Thymus (tissue), 11 donors: ENCODE measurements at regions not wholly inside any gene's neighbourhood (a gene's known extent, or its start where the extent isn't known, plus 50 kb on each side); places are given as distances from the start of the nearest gene placed in this dataset.
A peak's percentile ranks its signal among the peaks of the same experiment; 100 is the strongest.

ENCODE experiments used
- DNase-seq, 9 donors: peaks; one replicate each; pipeline ENCODE4 v3.0.0-alpha.2; 2013; ENCODE audit warnings: low spot score in 9 of 9, low read depth in 6 of 9, missing footprints in 1 of 9
- H3K27ac ChIP-seq, 2 donors: one replicate each; pipeline ENCODE4 v1.5.1; 2013; ENCODE audit warnings: control low read depth in 1 of 2, low read depth in 1 of 2, low read length in 1 of 2, mild to moderate bottlenecking in 1 of 2, moderate library complexity in 1 of 2
- H3K27me3 ChIP-seq, 2 donors: one replicate each; pipeline ENCODE4 v1.5.1; 2013; ENCODE audit warnings: low read length in 1 of 2; ENCODE audit not compliant: control insufficient read depth in 2 of 2, insufficient read depth in 1 of 2
- H3K36me3 ChIP-seq, 2 donors: one replicate each; pipeline ENCODE4 v1.5.1; 2013; ENCODE audit warnings: low read length in 1 of 2, mild to moderate bottlenecking in 1 of 2, moderate library complexity in 1 of 2; ENCODE audit not compliant: control insufficient read depth in 2 of 2, insufficient read depth in 2 of 2
- H3K4me1 ChIP-seq, 2 donors: one replicate each; pipeline ENCODE4 v1.5.1; 2013; ENCODE audit warnings: low read length in 2 of 2; ENCODE audit not compliant: control insufficient read depth in 2 of 2, insufficient read depth in 2 of 2
- H3K4me3 ChIP-seq, 2 donors: one replicate each; pipeline ENCODE4 v1.5.1; 2013; ENCODE audit warnings: low read length in 2 of 2, control low read depth in 1 of 2, mild to moderate bottlenecking in 1 of 2
- H3K9me3 ChIP-seq, 2 donors: one replicate each; pipeline ENCODE4 v1.5.1; 2013; ENCODE audit warnings: low read length in 1 of 2, mild to moderate bottlenecking in 1 of 2; ENCODE audit not compliant: control insufficient read depth in 2 of 2, insufficient read depth in 1 of 2
- WGBS: extraction: QIAGEN DNeasy Blood & Tissue Kit; methylation state at CpG from one replicate; pipeline ENCODE4 v1.1.7; 2013; 5-methylcytosine and 5-hydroxymethylcytosine counted together
- donor health status: healthy.

DNA sequence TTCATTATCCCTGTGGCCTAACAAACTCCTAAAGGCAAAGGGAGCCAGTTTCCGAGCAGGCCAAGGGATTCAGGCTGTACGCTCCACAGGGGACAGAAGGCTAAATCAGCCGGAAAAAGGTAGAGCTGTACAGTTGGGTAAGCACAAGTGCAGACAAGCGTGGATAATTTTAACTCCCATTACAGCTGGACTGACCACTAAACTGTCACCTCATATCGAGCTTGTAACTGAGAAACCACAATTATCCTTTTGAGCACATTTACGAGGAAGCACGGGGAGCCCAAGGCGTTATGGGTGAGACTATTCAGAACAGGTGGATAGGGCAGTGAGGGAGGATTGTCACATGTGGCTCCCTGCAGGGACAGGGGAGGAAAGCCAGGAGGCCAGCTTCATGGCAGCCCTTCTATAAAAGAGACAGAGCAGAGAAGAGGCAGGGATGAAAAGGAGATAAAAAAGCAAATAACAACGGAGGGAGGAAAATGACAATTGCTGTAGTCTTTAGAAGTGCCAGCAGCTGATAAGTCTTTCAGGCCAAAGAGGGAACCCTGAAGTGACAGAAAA lies 288.0 kb downstream of the FGFR2 start:
- 45% methylated on average over 9 of the region's 9 CpGs for WGBS
- DNase-seq, result no peak
- no peak overlapping the region for H3K27ac ChIP-seq

DNA sequence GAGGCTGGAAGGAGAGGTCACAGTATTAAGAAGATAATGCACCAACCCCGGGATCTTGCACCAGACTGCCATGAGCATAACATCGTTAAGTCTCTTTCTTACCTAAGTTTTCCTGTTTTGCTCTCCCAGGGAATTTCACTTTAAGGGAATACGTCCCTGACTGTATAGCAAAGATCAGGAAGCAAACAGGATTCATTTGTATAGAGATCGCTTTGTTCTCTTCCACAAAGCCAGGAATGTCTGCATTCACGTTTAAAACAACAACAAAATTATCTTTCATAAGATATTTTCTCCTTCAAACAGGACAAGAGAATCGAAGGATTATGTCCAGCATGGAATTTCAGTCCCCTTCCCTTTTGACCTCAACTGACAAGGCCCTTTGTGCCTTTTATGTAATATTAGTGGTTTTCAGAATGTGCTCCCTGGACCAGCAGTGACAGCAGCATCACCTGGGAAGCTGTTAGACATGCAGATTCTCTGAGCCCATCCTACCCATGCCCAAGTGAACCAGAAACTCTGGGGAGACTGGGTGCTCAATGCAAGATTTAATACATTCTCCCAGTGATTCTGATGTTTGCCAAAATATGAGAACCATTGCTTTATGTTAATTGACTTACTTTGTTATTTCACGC lies 286.3 kb downstream of the FGFR2 start:
- no peak overlapping the region for H3K4me3 ChIP-seq
- WGBS, result 88% methylated on average over 7 of the region's 7 CpGs
- no peaks in the 10 kb centered on the region for H3K4me1 ChIP-seq
- no peaks in the 10 kb centered on the region for H3K27me3 ChIP-seq
- no peak for DNase-seq
- H3K9me3 ChIP-seq, result no peaks in the 10 kb centered on the region
- no peaks in the 10 kb centered on the region for H3K36me3 ChIP-seq
- H3K27ac ChIP-seq, result no peak overlapping the region

More for the DNA sequence above, 288.0 kb downstream of the FGFR2 start:
- no peaks in the 10 kb centered on the region for H3K9me3 ChIP-seq
- no peaks in the 10 kb centered on the region for H3K27me3 ChIP-seq
- H3K36me3 ChIP-seq, result no peaks in the 10 kb centered on the region
- H3K4me1 ChIP-seq, result no peaks in the 10 kb centered on the region
- no peak overlapping the region for H3K4me3 ChIP-seq

DNA sequence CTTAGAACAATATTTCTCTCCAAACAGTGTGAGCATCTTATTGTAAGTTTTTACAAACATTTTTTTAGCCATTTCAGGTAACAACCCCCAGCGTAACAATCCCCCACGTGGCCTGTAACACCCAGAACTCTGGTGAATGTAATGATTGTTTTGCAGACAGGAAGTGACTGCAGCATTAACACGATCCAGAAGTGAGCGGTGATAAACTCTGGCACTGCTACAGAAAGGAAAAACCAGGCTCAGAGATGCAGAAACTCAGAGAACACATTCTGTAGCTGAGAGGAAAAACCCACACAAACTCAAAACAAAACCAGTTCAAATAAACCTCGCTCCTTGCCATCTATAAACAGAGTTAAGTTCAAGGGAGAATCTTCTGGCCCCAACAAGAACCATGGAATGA lies 285.7 kb downstream of the FGFR2 start:
- no peak for DNase-seq
- Histone ChIP-seq H3K9me3 (no peaks in the 10 kb centered on the region), H3K36me3 (no peaks in the 10 kb centered on the region), H3K27me3 (no peaks in the 10 kb centered on the region), H3K27ac (no peak overlapping the region), H3K4me3 (no peak overlapping the region), H3K4me1 (no peaks in the 10 kb centered on the region)
- 23% methylated on average over 5 of the region's 5 CpGs for WGBS

DNA sequence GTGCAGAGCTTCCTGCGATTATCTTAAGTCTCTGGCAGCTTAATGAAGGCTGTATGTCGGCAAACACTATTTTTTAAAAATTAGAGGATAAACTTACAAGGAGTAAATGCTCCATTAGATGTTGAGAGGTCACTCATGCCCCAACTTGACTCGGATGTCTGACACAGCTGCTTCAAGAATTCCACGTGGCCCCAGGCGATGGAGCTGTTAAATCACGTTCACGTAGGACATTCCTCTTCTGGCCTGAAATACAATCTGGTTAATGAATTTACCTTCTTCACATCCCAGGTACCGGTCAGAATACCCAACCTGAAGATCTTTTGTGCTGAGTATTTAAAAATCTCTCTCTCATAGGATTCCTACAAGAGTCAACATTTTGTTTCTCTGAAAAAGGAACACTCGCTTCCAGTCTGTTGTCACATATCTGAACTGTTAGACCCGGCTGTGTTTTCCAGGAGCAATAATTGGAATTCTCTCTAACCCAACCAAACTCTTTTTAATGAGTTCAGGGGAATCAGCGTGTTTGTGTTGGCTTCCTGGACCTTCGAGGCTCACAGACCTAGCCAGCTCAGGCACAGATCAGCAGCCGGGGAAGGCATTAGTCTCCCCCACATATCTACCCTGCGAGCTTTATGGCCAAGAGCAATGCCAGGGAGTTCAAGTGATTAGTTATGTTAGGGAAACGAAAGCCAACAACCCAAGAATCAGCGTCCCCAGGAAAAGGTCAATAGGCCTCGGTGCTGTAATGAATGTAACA lies 284.9 kb downstream of the FGFR2 start:
- peak in 1 of 9 donors; percentile 22 for DNase-seq
- 90% methylated on average over 17 of the region's 17 CpGs for WGBS

DNA sequence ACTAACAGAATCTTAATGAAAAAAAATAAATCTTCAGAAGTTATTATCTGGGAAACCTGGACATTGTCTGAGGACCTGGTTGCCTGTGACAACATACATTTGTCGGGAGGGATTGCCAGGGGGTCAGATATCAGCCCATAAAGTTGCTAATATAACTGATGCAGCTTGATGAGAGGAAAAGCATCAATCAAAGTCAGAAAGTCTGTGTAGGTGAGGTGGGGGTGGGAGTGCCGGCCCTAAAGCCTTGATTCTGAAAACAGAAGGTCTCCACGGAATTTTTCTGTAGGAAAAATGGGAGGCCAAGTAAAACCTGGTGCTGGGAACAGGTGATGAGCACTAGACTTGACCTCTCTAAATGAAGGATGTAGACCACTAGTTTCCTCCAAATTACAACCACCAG lies 281.8 kb downstream of the FGFR2 start:
- H3K4me3 ChIP-seq, result no peak overlapping the region
- 87% methylated on average over 3 of the region's 3 CpGs for whole genome bisulfite sequencing
- H3K4me1 ChIP-seq, result no peaks in the 10 kb centered on the region
- no peaks in the 10 kb centered on the region for H3K9me3 ChIP-seq
- no peaks in the 10 kb centered on the region for H3K36me3 ChIP-seq
- DNase-seq, result no peak
- H3K27me3 ChIP-seq, result no peaks in the 10 kb centered on the region
- no peak overlapping the region for H3K27ac ChIP-seq

More for the DNA sequence above, 284.9 kb downstream of the FGFR2 start:
- no peaks in the 10 kb centered on the region for H3K4me1 ChIP-seq
- no peaks in the 10 kb centered on the region for H3K9me3 ChIP-seq
- H3K36me3 ChIP-seq, result no peaks in the 10 kb centered on the region
- H3K4me3 ChIP-seq, result no peak overlapping the region
- no peaks in the 10 kb centered on the region for H3K27me3 ChIP-seq
- peak overlapping the region in 1 of 2 donors; percentile 15 for H3K27ac ChIP-seq

DNA sequence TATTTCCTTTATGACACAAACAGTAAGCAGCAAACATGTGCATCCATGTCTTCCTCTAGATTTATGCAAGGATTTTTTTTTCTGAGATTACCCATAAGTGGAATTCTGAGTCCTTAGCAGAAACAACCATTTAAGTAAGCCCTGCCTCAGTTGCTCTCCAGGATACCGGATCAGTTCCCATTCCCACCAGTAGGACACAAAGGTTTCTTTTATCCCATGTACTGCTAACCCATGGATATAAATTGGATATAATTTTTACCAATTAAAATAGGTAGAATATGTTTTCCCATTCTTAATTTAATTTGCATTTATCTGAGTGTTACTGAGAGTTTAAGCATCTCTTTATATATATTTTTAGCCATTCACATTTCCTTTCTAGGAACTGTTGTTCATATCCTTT lies 280.9 kb downstream of the FGFR2 start:
- H3K36me3 ChIP-seq, result no peaks in the 10 kb centered on the region
- WGBS, result 90% methylated on average over 1 of the region's 1 CpG
- no peaks in the 10 kb centered on the region for H3K4me1 ChIP-seq
- H3K27ac ChIP-seq, result no peak overlapping the region
- DNase-seq, result no peak
- H3K4me3 ChIP-seq, result no peak overlapping the region
- no peaks in the 10 kb centered on the region for H3K27me3 ChIP-seq
- no peaks in the 10 kb centered on the region for H3K9me3 ChIP-seq

DNA sequence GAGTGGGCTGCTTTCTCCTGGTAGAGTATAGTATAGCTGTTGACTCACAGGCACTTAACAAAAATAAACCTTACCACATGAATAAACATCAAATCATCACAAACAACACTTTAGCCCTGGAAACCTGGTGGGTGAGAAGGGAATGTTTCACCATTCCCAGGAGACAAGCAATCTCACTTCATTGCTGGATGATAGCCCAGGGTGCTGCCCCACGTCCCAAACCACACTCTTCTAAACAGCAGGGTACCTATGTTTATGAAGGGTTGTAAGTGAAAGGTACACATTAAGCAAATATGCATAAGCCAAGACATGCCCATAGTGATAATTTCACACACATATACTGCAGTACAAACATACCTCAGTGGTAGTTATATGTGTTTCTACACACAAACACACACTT lies 276.2 kb downstream of the FGFR2 start:
- 77% methylated on average over 1 of the region's 1 CpG for WGBS

DNA sequence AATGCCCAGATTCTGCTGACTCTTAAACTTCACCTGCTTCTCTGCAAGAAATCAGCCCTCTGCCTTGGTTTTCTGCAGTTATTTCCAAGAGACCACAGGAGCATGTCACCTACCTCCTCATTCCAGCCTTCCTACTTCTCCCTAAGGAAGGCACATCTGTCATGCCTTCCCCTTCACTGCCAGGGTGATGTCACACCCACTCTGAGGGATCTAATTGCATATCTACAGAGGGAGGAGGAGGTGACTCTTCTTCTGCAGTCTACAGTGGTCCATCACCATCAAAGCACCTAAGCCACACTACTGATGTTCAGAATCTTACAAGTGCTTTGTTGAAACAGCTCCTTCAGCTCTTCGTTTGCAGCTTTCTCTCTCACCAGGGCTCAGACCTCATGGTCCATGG lies 275.5 kb downstream of the FGFR2 start:
- no peaks in the 10 kb centered on the region for H3K4me1 ChIP-seq
- H3K9me3 ChIP-seq, result no peaks in the 10 kb centered on the region
- DNase-seq, result no peak
- 81% methylated on average over 1 of the region's 1 CpG for WGBS
- no peaks in the 10 kb centered on the region for H3K36me3 ChIP-seq
- H3K27ac ChIP-seq, result no peak overlapping the region
- H3K27me3 ChIP-seq, result no peaks in the 10 kb centered on the region
- no peak overlapping the region for H3K4me3 ChIP-seq

More for the DNA sequence above, 276.2 kb downstream of the FGFR2 start:
- Histone ChIP-seq H3K36me3 (no peaks in the 10 kb centered on the region), H3K4me1 (no peaks in the 10 kb centered on the region), H3K27me3 (no peaks in the 10 kb centered on the region), H3K4me3 (no peak overlapping the region), H3K27ac (no peak overlapping the region), H3K9me3 (no peaks in the 10 kb centered on the region)
- no peak for DNase-seq

DNA sequence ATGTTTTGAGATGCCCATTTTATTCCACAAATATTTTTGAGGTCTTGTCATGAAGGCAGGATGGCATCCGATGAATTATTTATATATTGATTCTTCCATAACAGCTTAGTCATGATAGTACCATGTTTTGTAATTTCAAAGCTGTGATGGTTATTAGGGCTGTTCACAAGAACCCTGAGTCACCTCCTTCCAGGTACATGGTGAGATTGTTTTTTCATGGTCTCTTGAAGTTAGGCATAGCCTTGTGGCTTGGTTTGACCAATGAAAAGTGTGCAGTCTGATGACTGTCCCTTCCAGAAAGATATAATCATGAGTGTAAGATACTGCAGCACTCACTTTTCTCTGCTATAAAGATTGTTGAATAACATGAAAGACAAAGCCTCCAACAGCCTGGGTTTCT lies 274.8 kb downstream of the FGFR2 start:
- no peak for DNase-seq
- no peaks in the 10 kb centered on the region for H3K27me3 ChIP-seq
- no peak overlapping the region for H3K27ac ChIP-seq
- H3K36me3 ChIP-seq, result no peaks in the 10 kb centered on the region
- no peak overlapping the region for H3K4me3 ChIP-seq
- 99% methylated on average over 1 of the region's 1 CpG for WGBS
- no peaks in the 10 kb centered on the region for H3K4me1 ChIP-seq
- no peaks in the 10 kb centered on the region for H3K9me3 ChIP-seq
